Activated naive CD4-positive, alpha-beta T cell treated with anti-CD3 and anti-CD28 coated beads for 36 hours (primary cell): ENCODE measurements at regions not wholly inside any gene's neighbourhood (a gene's known extent, or its start where the extent isn't known, plus 50 kb on each side); places are given as distances from the start of the nearest gene placed in this dataset.

Experiments used
- CTCF ChIA-PET: fragments of 350-600 bp; sonication (Branson Sonifier 250); formaldehyde crosslinking; loops from one replicate; lab custom pipeline; 2021; ENCODE audit warnings: antibody characterized with exemption; lab: Charles Lee
- DNase-seq: peaks from one replicate; pipeline ENCODE4 v3.0.0-alpha.2; 2020
- H3K27ac Mint-ChIP-seq: one replicate; pipeline ENCODE4 v1.8.0; 2021; ENCODE audit warnings: mild to moderate bottlenecking, mixed read lengths
- H3K27me3 Mint-ChIP-seq: one replicate; pipeline ENCODE4 v1.8.0; 2021; ENCODE audit warnings: low read depth, mixed read lengths
- H3K36me3 Mint-ChIP-seq: one replicate; pipeline ENCODE4 v1.8.0; 2021; ENCODE audit warnings: low read depth, mixed read lengths
- H3K4me1 Mint-ChIP-seq: one replicate; pipeline ENCODE4 v1.8.0; 2021; ENCODE audit warnings: low read depth, mixed read lengths
- H3K4me3 Mint-ChIP-seq: one replicate; pipeline ENCODE4 v1.8.0; 2021; ENCODE audit warnings: mild to moderate bottlenecking, moderate library complexity, mixed read lengths
- H3K9me3 Mint-ChIP-seq: one replicate; pipeline ENCODE4 v1.8.0; 2021; ENCODE audit warnings: mixed read lengths
- intact Hi-C: fragments of 100-400 bp; cut with micrococcal nuclease; formaldehyde crosslinking; loops from one replicate; pipeline ENCODE4 v1.15.1; 2023

GRCh38 chr11:70503468-70504221 is 105.3 kb downstream of the CTTN start:
- Mint-ChIP-seq H3K27ac (no peak overlapping the region), H3K27me3 (peaks cover 4% of the 10 kb centered on the region), H3K36me3 (no peaks in the 10 kb centered on the region), H3K4me3 (no peak overlapping the region), H3K9me3 (no peaks in the 10 kb centered on the region), H3K4me1 (no peaks in the 10 kb centered on the region)
- no peak for DNase-seq
- CTCF ChIA-PET: no interaction called here
- intact Hi-C loops: no loop called here

GRCh38 chr11:70504246-70505020 is 106.1 kb downstream of the CTTN start:
- no peaks in the 10 kb centered on the region for H3K4me1 Mint-ChIP-seq
- no peak overlapping the region for H3K4me3 Mint-ChIP-seq
- intact Hi-C loops: no loop called here
- no peaks in the 10 kb centered on the region for H3K9me3 Mint-ChIP-seq
- peaks cover 4% of the 10 kb centered on the region for H3K27me3 Mint-ChIP-seq
- H3K27ac Mint-ChIP-seq: no peak overlapping the region
- no peak for DNase-seq
- H3K36me3 Mint-ChIP-seq: no peaks in the 10 kb centered on the region
- CTCF ChIA-PET: no interaction called here

GRCh38 chr11:70505331-70505731 is 107.0 kb downstream of the CTTN start:
- Mint-ChIP-seq H3K9me3 (no peaks in the 10 kb centered on the region), H3K27ac (no peak overlapping the region), H3K4me3 (no peak overlapping the region), H3K4me1 (no peaks in the 10 kb centered on the region), H3K27me3 (peaks cover 4% of the 10 kb centered on the region), H3K36me3 (no peaks in the 10 kb centered on the region)
- CTCF ChIA-PET: no interaction called here
- intact Hi-C loops: no loop called here
- no peak for DNase-seq

GRCh38 chr11:70505761-70506657 is 107.7 kb downstream of the CTTN start:
- intact Hi-C loops: no loop called here
- Mint-ChIP-seq H3K4me1 (no peaks in the 10 kb centered on the region), H3K27me3 (peaks cover 4% of the 10 kb centered on the region), H3K36me3 (no peaks in the 10 kb centered on the region), H3K4me3 (no peak overlapping the region), H3K9me3 (no peaks in the 10 kb centered on the region), H3K27ac (no peak overlapping the region)
- CTCF ChIA-PET: no interaction called here
- no peak for DNase-seq

- intact Hi-C loops: no loop called here
- H3K27me3 Mint-ChIP-seq: peaks cover 4% of the 10 kb centered on the region
- DNase-seq: no peak
- CTCF ChIA-PET: no interaction called here
- no peak overlapping the region for H3K4me3 Mint-ChIP-seq
- H3K4me1 Mint-ChIP-seq: no peaks in the 10 kb centered on the region
- H3K9me3 Mint-ChIP-seq: peaks cover 4% of the 10 kb centered on the region
- H3K27ac Mint-ChIP-seq: no peak overlapping the region
- no peaks in the 10 kb centered on the region for H3K36me3 Mint-ChIP-seq
Observed at GRCh38 chr11:70506658-70506970, 108.3 kb downstream of the CTTN start.

GRCh38 chr11:70506986-70507385 is 108.7 kb downstream of the CTTN start:
- CTCF ChIA-PET: no interaction called here
- no peak for DNase-seq
- H3K4me1 Mint-ChIP-seq: no peaks in the 10 kb centered on the region
- peaks cover 7% of the 10 kb centered on the region for H3K9me3 Mint-ChIP-seq
- no peaks in the 10 kb centered on the region for H3K36me3 Mint-ChIP-seq
- H3K27me3 Mint-ChIP-seq: peaks cover 4% of the 10 kb centered on the region
- H3K4me3 Mint-ChIP-seq: no peak overlapping the region
- intact Hi-C loops: no loop called here
- H3K27ac Mint-ChIP-seq: no peak overlapping the region

GRCh38 chr11:70507466-70508230 is 109.3 kb downstream of the CTTN start:
- H3K27me3 Mint-ChIP-seq: peaks cover 7% of the 10 kb centered on the region
- intact Hi-C loops: no loop called here
- no peak overlapping the region for H3K27ac Mint-ChIP-seq
- H3K4me3 Mint-ChIP-seq: no peak overlapping the region
- H3K36me3 Mint-ChIP-seq: no peaks in the 10 kb centered on the region
- no peaks in the 10 kb centered on the region for H3K4me1 Mint-ChIP-seq
- peaks cover 14% of the 10 kb centered on the region for H3K9me3 Mint-ChIP-seq
- CTCF ChIA-PET: no interaction called here
- no peak for DNase-seq

- no peak for DNase-seq
- intact Hi-C loops: no loop called here
- CTCF ChIA-PET: no interaction called here
Observed at GRCh38 chr11:70508231-70508480, 109.8 kb downstream of the CTTN start.

GRCh38 chr11:70509476-70509875 is 111.1 kb downstream of the CTTN start:
- peaks cover 22% of the 10 kb centered on the region for H3K9me3 Mint-ChIP-seq
- H3K4me3 Mint-ChIP-seq: no peak overlapping the region
- H3K27me3 Mint-ChIP-seq: peaks cover 9% of the 10 kb centered on the region
- no peaks in the 10 kb centered on the region for H3K4me1 Mint-ChIP-seq
- no peaks in the 10 kb centered on the region for H3K36me3 Mint-ChIP-seq
- CTCF ChIA-PET: no interaction called here
- no peak for DNase-seq
- H3K27ac Mint-ChIP-seq: no peak overlapping the region
- intact Hi-C loops: no loop called here

More at GRCh38 chr11:70508231-70508480, 109.8 kb downstream of the CTTN start:
- peaks cover 19% of the 10 kb centered on the region for H3K9me3 Mint-ChIP-seq
- peaks cover 9% of the 10 kb centered on the region for H3K27me3 Mint-ChIP-seq
- H3K27ac Mint-ChIP-seq: no peak overlapping the region
- H3K36me3 Mint-ChIP-seq: no peaks in the 10 kb centered on the region
- H3K4me3 Mint-ChIP-seq: no peak overlapping the region
- H3K4me1 Mint-ChIP-seq: no peaks in the 10 kb centered on the region

- peaks cover 23% of the 10 kb centered on the region for H3K9me3 Mint-ChIP-seq
- no peaks in the 10 kb centered on the region for H3K36me3 Mint-ChIP-seq
- no peak for DNase-seq
- intact Hi-C loops: no loop called here
- H3K4me3 Mint-ChIP-seq: no peak overlapping the region
- peaks cover 9% of the 10 kb centered on the region for H3K27me3 Mint-ChIP-seq
- no peaks in the 10 kb centered on the region for H3K4me1 Mint-ChIP-seq
- CTCF ChIA-PET: no interaction called here
- H3K27ac Mint-ChIP-seq: no peak overlapping the region
Observed at GRCh38 chr11:70510106-70510505, 111.8 kb downstream of the CTTN start.

- no peak overlapping the region for H3K27ac Mint-ChIP-seq
- peaks cover 9% of the 10 kb centered on the region for H3K27me3 Mint-ChIP-seq
- no peaks in the 10 kb centered on the region for H3K36me3 Mint-ChIP-seq
- no peak overlapping the region for H3K4me3 Mint-ChIP-seq
- CTCF ChIA-PET: no interaction called here
- intact Hi-C loops: no loop called here
- DNase-seq: no peak
- H3K4me1 Mint-ChIP-seq: no peaks in the 10 kb centered on the region
- H3K9me3 Mint-ChIP-seq: peaks cover 23% of the 10 kb centered on the region
Observed at GRCh38 chr11:70510571-70510970, 112.2 kb downstream of the CTTN start.

- DNase-seq: no peak
- Mint-ChIP-seq H3K9me3 (peaks cover 23% of the 10 kb centered on the region), H3K36me3 (no peaks in the 10 kb centered on the region)
Observed at GRCh38 chr11:70511345-70511744, 113.0 kb downstream of the CTTN start.

More at GRCh38 chr11:70511345-70511744, 113.0 kb downstream of the CTTN start:
- H3K4me1 Mint-ChIP-seq: no peaks in the 10 kb centered on the region
- intact Hi-C loops: no loop called here
- H3K27me3 Mint-ChIP-seq: peaks cover 11% of the 10 kb centered on the region
- CTCF ChIA-PET: no interaction called here
- no peak overlapping the region for H3K4me3 Mint-ChIP-seq
- H3K27ac Mint-ChIP-seq: no peak overlapping the region
